Transverse colon (tissue), 4 donors: ENCODE measurements at regions not wholly inside any gene's neighbourhood (a gene's known extent, or its start where the extent isn't known, plus 50 kb on each side); places are given as distances from the start of the nearest gene placed in this dataset.

ENCODE experiments used
- DNase-seq: peaks from one replicate; pipeline ENCODE4 v3.0.0-alpha.2; 2019
- H3K27ac ChIP-seq, 4 donors: fragments of 200-600 bp; sonication (generic); 2 replicates each; pipeline ENCODE4 v1.5.1; 2016 to 2018; ENCODE audit warnings: inconsistent platforms in 4 of 4
- H3K27me3 ChIP-seq: fragments of 200-600 bp; sonication (generic); 2 replicates; pipeline ENCODE4 v1.5.1; 2017; ENCODE audit warnings: inconsistent platforms
- H3K36me3 ChIP-seq, 4 donors: fragments of 200-600 bp; sonication (generic); 2 replicates each; pipeline ENCODE4 v1.5.1; 2017 to 2019; ENCODE audit warnings: inconsistent platforms in 4 of 4
- H3K4me1 ChIP-seq, 4 donors: fragments of 200-600 bp; sonication (generic); 2 replicates each; pipeline ENCODE4 v1.5.1; 2017 to 2020; ENCODE audit warnings: inconsistent platforms in 4 of 4
- H3K4me3 ChIP-seq, 4 donors: fragments of 200-600 bp; sonication (generic); 1 replicate in 1 of 4; 2 replicates in 3 of 4; pipeline versions ENCODE4 v1.5.1 to v1.6.1; 2017 to 2019; ENCODE audit warnings: inconsistent platforms in 4 of 4
- H3K9me3 ChIP-seq, 2 donors: fragments of 200-600 bp; sonication (generic); 2 replicates each; pipeline ENCODE4 v1.5.1; 2017 to 2019; ENCODE audit warnings: inconsistent platforms in 2 of 2
- EP300 ChIP-seq: sonication (generic); formaldehyde crosslinking; IDR thresholded peaks from one replicate; pipeline ENCODE4 v1.6.1; 2017; ENCODE audit warnings: antibody characterized with exemption, low read depth
- POLR2A ChIP-seq: fragments of 450-650 bp; IDR thresholded peaks from one replicate; pipeline ENCODE4 v1.6.1; 2016; ENCODE audit warnings: antibody characterized with exemption, mild to moderate bottlenecking, moderate library complexity
- POLR2AphosphoS5 ChIP-seq, 3 donors: sonication (generic); formaldehyde crosslinking; IDR thresholded peaks; one replicate each; pipeline ENCODE4 v1.6.1; 2016; ENCODE audit warnings: antibody characterized with exemption in 3 of 3
- WGBS, 2 donors: methylation state at CpG; one replicate each; pipeline ENCODE4 v1.1.5; 2018; ENCODE audit warnings: low coverage in 1 of 2; 5-methylcytosine and 5-hydroxymethylcytosine counted together
- in situ Hi-C, 4 donors: fragments of 200-750 bp; cut with MboI; loops; one replicate each; pipeline versions ENCODE4 v1.15.0 to v1.15.1; 2017; ENCODE audit warnings: low sequenced_read_pairs in 3 of 4, low pct_ligation_motif_present in 1 of 4, low pct_unique_long_range_greater_than_20kb in 1 of 4
- intact Hi-C: fragments of 100-400 bp; cut with DNase I; formaldehyde crosslinking; loops from one replicate; pipeline ENCODE4 v1.15.1; 2023; ENCODE audit warnings: low total_unique reads
- TF ChIP-seq, protein P1 (sequence below), 5 experiments: fragments of 200-600 bp in 3 of 5; fragments of 450-650 bp in 2 of 5; sonication (generic) in 3 of 5; IDR thresholded peaks; 1 replicate in 2 of 5; 2 replicates in 3 of 5; pipeline ENCODE4 v1.5.1; 2016 to 2017; ENCODE audit warnings: antibody characterized with exemption in 5 of 5, inconsistent platforms in 3 of 5, mild to moderate bottlenecking in 2 of 5, moderate library complexity in 1 of 5

DNA sequence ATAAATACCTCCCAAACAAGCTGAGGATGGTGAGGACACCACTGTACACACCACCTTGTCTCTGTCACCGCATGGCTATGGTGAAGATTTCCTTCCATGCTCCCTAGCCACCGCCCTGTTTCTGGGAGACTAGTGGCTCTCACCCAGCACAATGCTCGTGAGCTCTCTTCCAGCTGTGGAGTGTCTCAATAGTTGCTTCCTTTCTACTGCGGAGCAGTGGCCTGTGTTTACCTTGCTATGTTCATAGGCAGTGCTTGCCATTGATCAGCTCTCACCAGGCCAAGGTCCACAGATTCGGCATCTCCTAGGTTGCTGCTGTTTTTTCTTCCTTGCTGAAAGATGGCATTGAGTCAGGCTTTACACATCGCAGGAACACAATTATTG, 313.6 kb upstream of the RTL1 start:
- intact Hi-C loops = no loop called here
- no peak for DNase-seq

DNA sequence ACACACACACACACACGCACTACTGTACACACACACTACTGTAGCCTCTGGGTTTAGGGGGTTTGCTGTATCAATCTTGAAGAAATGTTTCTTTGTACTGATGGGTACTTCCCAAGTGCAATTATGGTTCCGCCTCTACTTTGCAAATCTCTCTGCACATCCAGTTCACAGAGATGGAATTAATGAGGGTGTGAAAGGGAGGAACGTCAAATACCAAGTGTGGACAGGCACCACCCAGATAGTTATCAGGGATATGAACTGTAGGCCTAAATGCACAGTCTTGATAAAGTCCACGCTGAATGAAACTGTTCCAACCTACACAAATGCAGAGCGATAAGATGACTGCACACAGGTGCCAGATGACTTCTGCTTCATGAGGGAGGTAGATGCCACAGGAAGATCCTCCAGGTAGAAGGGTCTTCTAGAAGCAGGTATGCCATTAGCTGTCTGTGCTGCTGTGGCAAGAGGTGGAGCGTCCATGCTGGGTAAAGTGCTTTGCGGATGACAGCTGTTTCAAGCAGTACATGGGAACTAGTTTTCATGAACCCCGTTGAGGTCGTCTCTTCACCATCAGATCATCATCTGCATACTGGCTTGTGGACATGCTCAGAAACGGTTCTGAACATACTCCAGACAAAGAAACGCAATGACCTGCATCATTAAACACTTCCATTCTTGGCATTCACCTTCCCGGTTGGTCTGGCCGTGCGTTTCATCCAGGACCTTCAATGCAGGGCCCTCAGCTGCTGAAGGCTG, 314.3 kb upstream of the RTL1 start:
- intact Hi-C loops = no loop called here
- Histone ChIP-seq H3K27me3 (no peaks in the 10 kb centered on the region), H3K36me3 (no peaks in the 10 kb centered on the region), H3K9me3 (no peaks in the 10 kb centered on the region), H3K4me3 (no peak overlapping the region), H3K27ac (no peak overlapping the region), H3K4me1 (peaks cover 0 to 7% (median 0%) of the 10 kb centered on the region in 4 donors)
- TF ChIP-seq, protein P1, sequence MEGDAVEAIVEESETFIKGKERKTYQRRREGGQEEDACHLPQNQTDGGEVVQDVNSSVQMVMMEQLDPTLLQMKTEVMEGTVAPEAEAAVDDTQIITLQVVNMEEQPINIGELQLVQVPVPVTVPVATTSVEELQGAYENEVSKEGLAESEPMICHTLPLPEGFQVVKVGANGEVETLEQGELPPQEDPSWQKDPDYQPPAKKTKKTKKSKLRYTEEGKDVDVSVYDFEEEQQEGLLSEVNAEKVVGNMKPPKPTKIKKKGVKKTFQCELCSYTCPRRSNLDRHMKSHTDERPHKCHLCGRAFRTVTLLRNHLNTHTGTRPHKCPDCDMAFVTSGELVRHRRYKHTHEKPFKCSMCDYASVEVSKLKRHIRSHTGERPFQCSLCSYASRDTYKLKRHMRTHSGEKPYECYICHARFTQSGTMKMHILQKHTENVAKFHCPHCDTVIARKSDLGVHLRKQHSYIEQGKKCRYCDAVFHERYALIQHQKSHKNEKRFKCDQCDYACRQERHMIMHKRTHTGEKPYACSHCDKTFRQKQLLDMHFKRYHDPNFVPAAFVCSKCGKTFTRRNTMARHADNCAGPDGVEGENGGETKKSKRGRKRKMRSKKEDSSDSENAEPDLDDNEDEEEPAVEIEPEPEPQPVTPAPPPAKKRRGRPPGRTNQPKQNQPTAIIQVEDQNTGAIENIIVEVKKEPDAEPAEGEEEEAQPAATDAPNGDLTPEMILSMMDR (IDR thresholded peaks at IDR 0.05) = no peak
- TF ChIP-seq POLR2A (no peak), POLR2AphosphoS5 (IDR thresholded peaks at IDR 0.05) (no peak), EP300 (no peak)
- 80 to 85% methylated on average over 6 to 14 of the region's 14 CpGs for WGBS, 2 donors
- in situ Hi-C loops = no loop called here
- no peak for DNase-seq

More for the DNA sequence above, 313.6 kb upstream of the RTL1 start:
- H3K4me3 ChIP-seq = no peak overlapping the region
- no peaks in the 10 kb centered on the region for H3K36me3 ChIP-seq
- 66% methylated on average over 6 of the region's 6 CpGs; no CpG with 5 or more reads in 1 of the 2 donors for WGBS, 2 donors
- in situ Hi-C loops = no loop called here
- H3K27me3 ChIP-seq = no peaks in the 10 kb centered on the region
- no peak for TF ChIP-seq POLR2A
- TF ChIP-seq EP300 = no peak
- TF ChIP-seq, protein P1 (IDR thresholded peaks at IDR 0.05) = no peak
- no peak for TF ChIP-seq POLR2AphosphoS5 (IDR thresholded peaks at IDR 0.05)
- peaks cover 0 to 7% (median 0%) of the 10 kb centered on the region in 4 donors for H3K4me1 ChIP-seq
- no peak overlapping the region for H3K27ac ChIP-seq
- no peaks in the 10 kb centered on the region for H3K9me3 ChIP-seq

DNA sequence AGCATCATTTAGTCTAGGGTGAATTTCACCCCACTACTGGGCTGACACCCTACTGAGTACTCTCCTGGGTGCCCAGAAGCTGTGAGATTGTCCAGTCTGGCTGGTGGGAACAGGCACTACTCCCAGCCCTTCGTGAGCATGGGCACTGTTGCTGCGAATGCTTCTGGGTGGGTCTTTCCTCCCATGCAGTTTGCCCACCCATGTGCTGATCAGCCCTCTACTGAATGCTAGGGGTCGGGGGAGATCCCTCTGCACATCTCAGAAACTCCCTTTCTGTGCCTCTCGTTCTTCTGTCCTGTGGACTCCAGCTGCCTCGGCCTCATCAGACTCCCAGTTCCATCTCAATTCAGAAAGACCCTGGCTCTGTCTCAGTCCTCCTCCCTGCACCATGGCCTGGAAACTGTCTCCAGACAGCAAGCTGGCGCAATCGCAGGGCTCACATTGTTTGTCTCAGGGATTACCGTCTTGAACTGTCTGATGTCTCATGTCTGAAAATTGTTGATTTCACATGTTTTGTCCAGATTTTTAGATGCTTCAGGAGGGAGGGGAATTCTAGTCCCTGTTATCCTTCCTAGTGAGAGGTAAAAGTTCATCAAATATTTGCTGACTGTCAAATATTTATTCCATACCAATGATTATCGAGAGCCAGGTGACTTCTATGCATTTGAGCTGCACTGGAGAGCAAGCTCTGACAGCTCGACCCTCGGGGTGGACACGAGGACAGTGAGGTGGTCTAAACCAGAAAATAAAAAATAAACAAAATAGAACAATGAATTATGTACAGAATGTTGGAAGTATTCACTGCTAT, 316.6 kb upstream of the RTL1 start:
- 54 to 72% methylated on average over 6 to 12 of the region's 12 CpGs for WGBS, 2 donors
- intact Hi-C loops = no loop called here

More for the DNA sequence above, 316.6 kb upstream of the RTL1 start:
- peak overlapping the region in 2 of 4 donors; percentile 8 to 32 for H3K27ac ChIP-seq
- no peaks in the 10 kb centered on the region for H3K36me3 ChIP-seq
- H3K4me1 ChIP-seq = peaks cover 0 to 7% (median 0%) of the 10 kb centered on the region in 4 donors
- no peaks in the 10 kb centered on the region for H3K27me3 ChIP-seq
- no peak for DNase-seq
- in situ Hi-C loops = no loop called here
- H3K9me3 ChIP-seq = no peaks in the 10 kb centered on the region
- no peak overlapping the region for H3K4me3 ChIP-seq
- TF ChIP-seq POLR2A = no peak
- TF ChIP-seq, protein P1 (IDR thresholded peaks at IDR 0.05) = no peak
- TF ChIP-seq EP300 = no peak
- peak in 2 of 3 donors; percentile 32 to 56 for TF ChIP-seq POLR2AphosphoS5 (IDR thresholded peaks at IDR 0.05)
